ENCODE measurements at regions not wholly inside any gene's neighbourhood (a gene's known extent, or its start where the extent isn't known, plus 50 kb on each side); places are given as distances from the start of the nearest gene placed in this dataset.

DNA sequence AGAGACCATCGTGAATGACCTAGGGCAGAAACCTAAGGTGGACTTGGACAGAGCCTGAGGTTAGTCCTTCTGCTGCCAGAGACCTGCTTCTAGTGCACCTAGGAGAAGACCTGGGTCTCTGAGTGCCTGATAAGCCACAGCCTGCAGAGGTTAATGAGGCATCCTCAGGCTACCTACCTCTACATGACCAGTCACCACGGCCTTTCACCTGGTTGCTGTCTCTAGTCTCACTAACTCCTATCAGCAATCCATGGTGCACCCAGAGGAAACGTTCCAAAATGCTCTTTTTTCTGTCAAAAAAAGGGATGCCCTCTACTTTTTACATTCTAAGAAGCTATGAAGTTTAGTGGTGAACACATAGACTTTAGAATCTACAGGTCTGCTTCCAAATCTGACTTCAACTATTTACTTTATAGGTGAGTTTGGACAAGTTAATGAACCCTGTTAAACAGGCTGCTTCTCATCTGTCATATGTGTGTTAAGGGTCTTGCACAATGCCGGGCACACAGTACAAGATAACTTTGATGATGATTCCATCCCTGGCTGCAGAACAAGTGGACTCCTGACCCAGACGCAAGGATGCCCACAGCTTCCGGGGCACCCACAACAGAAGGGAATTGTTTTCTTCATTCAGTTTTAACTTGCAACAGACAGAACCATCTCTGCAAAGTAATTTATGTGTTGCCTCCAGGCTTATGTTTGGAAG, 469.9 kb upstream of the CDH5 start:
- DNase-seq (ENCODE audit: low read depth): no peak

DNA sequence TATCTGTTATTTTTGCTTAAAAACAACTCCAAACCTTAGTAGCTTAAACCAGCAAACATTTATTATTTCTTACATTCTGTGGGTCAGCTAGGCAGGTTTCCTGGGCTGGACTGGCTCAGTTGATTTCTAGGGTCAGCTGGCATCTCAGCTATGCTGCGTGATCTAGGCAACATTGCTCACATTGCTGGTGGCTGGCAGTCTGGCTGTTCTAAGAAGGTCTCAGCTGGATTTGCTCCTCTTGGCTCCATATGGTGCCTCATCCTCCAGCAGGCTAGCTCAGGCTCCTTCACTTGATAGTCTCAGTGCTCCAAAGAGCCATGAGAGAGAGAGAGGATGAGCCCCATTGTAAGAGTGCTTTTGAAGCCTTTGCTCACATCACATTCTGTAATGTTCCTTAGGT, 470.6 kb upstream of the CDH5 start:
- DNase-seq (ENCODE audit: low read depth): no peak

DNA sequence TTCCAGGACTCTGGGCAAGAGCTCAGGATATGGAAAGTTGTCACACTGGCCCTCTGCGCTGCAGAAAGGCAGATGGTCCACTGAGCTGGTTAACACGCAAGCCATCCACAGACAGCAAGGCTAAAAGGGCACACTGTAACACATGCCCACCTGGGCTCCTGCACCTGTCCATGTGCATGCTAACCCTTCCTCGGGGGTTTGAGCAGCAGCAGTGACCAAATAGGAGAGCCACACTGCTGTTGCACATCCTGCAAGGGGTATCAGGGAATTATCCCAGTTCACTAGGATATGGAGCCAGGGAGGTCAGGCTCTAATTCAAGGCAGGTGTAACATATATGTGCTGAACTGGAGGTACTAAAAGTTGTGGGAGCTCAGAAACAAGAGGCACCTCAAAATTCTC, 471.0 kb upstream of the CDH5 start:
- no peak for DNase-seq (ENCODE audit: low read depth)

DNA sequence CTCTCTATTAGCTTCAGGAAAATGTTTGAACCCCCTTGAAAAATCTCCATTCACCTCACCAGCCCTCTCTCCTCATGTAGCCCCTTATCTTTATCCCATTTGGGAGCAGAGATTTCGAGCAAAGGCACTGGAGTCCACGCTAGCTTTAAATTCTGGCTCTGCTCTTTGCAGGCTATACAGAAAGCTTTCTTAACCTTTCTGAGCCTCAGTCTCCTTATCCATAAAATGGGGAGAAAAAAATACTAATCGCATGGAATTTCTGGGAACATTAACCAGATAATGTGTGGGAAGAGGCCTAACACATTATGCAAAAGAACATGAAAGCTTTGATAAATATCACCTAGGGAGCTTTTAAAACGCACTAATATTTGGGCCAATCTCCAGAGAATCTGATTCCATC, 476.3 kb upstream of the CDH5 start:
- no peak for DNase-seq (ENCODE audit: low read depth)

DNA sequence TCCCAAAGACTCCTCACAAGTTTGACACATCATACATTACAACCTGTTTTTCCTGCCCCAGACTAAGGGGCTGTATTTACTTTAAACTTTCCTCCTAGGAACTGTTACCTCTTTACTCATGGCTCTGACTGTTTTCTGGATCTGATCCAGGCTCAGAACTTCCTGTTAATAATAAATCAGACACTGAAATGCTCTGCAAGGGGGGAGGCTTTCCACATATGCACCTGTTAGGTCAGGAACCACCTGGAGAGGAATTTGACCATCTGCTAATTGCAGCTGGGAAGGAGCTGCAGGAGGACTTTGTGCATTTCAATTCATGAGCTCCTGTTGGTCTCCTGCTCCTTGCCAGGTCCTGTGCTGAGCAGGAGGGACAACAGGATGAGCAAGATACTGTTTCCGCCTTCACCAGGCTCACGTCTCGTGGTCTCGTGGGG, 476.9 kb upstream of the CDH5 start:
- no peak for DNase-seq (ENCODE audit: low read depth)

DNA sequence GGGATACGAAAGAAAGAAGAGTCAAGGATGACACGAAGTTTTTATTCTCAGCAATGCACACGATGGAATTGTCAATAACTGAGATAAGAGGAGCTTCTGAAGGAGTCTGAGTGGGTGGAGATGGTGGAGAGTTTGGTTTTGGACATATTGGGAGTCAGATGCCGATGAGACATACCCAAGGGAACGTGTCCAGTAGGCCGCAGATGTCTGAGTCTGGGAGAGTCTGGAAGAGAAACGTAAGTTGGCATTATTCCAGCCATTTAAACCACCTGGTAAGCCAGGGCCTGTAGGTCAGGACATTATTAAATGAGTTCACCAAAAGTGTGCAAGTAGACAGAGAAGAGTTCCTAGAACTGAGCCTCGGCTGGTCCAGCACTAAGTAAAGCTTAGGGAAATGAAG, 478.3 kb upstream of the CDH5 start:
- DNase-seq (ENCODE audit: low read depth): no peak

DNA sequence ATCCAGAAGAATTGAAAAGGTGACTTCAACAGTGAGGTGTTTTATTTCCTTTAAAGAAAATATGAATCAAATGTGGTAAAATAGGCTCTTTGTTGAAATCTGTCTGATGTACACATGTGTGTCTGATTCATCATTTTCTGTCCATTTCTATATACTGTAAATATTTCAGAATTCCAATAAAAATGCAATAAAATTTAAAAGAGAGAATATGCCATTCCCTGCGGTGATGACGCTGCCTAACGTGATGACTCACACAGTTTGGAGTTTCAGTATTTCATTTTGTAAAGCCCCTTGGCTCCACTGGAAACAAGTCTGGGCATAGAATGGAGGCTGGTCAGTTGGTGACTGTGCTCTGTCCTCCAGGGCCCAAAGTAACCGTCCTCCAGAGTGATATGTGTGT, 482.5 kb upstream of the CDH5 start:
- DNase-seq (ENCODE audit: low read depth): no peak

DNA sequence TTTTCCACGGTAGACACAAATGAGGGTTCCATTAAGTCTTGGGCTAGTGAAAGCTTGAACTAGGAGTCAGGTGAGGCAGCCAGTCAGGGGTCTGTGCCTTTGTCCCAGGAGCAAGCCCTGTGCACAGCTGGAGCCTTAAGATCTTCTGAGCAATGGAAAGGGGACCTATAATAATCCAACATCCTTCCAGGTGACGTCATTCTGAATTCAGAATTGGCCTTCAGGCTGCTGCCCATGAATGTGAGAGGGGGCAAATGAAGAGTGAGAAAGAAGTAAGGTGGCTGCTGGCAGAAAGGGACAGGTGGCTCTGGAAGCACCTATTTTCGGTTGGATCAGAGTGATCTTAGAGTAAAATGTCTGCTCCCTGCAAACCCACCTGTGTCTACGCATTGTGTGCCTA, 488.1 kb upstream of the CDH5 start:
- DNase-seq (ENCODE audit: low read depth): no peak

DNA sequence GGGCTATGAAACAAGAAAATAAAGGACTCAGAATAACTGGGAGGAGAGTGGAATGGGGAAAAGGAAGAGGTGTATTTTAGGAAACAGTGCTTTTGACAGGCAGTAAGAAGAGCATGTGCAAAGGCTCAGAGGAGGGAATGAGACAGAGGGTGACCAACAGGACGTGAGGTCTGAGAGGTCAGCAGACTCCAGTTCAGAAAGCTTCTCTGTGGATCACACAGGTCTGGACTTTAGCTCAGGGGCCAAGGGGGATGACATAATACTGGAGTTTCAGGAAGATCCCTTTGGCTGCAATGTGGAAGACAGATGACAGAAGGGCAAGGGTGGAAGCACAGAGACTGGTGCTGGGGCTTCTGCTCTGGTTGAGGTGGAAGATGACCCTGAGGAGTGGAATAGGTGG, 489.9 kb upstream of the CDH5 start:
- DNase-seq (ENCODE audit: low read depth): no peak

DNA sequence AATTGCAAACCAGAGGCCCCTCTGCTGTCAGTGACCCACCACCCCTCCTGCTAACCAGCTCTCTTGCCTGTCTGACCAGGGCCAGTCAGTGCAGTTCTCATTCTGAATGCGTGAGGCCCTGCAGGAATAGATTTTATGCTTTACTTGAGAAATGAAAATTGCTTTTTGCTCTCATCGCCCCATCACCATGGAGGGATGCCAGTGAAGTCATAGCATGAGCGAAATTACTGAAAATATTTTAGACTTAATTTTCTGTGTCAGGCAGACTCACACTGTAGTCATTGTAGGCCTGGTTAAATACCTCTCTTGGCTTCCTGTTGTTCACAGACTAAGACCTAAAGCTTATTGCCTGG, 490.5 kb upstream of the CDH5 start:
- no peak for DNase-seq (ENCODE audit: low read depth)

DNA sequence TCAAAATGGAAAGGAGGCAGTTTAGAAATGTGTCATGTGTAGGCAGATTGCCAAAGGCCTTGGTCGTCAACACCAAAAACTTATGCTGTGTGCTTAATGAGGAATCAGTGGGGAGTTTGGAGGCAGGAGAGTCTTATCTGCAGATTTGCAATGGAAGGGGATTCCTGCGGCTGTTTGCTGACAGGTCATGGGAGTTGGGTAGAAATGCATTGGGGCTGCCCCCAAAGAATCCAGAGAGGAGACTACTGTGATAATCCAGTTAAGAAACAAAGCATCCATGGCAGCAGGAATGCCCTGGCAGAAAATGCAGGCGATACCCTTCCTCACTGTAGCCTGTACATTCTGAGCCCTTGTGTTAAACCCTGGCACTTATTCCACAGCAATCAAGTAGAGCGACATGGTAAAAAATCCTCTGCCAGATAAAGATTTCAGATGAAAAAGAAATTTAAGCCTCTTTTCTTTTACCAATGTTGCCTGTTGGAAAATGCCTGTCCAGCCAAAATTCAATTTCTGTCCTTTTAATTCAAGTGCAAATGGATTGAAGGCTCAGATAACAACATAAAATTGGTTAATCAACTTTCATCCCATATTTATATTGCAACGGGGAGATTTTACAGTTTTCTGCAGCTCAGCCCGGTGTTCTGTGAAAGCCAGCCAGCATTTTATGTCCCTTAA, 491.0 kb upstream of the CDH5 start:
- DNase-seq (ENCODE audit: low read depth): no peak

DNA sequence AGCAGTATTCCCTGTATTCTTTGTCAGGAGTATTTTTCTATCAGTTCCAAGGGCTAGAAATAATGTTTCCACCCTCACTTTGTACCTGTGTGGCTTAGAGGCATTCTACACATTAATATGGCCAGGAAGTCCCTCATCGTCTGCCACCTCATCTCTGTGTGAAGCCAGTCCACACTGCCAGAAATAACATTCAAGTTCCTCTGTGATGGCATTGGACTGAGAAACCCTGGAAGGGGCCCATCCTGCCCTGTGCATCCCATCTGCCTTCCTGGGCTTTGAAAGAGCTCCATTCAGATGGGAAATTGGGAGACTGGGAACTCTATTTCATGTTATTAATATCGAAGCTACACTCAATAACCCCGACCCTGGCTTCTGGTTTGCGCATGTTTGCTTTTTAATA, 497.2 kb upstream of the CDH5 start:
- no peak for DNase-seq (ENCODE audit: low read depth)

DNA sequence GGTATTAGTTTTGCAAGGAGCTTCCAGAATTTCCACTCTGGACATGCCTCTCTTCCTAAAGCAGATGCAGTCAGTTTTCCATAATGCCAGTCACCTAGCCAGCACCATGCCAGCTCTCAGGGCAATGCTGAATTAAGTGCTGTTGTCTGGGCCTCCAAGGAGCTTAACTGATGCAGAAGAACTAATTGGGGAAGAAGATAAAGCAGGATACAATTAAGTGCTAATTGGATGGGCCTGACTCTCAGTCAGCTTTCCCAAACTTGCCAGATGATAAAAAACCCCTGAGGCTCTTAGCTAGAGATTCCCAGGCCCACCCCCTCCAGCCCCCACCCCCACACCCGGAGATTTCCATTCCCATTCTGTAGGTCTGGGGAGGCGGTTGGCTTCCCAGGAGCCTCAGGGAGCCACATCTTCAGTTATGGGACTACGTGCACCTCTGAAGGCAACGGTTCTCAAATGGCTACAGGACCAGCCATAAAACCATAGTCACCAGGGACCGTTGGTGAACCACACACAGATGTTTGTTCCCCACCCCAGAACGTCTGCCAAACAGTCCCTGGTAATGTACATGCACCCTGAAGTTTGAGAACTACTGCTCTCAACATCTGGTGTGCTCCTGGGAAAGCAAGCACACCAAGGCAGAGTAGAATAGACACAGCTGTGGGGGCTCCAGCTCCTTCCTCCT, 499.1 kb upstream of the CDH5 start:
- DNase-seq (ENCODE audit: low read depth): no peak

DNA sequence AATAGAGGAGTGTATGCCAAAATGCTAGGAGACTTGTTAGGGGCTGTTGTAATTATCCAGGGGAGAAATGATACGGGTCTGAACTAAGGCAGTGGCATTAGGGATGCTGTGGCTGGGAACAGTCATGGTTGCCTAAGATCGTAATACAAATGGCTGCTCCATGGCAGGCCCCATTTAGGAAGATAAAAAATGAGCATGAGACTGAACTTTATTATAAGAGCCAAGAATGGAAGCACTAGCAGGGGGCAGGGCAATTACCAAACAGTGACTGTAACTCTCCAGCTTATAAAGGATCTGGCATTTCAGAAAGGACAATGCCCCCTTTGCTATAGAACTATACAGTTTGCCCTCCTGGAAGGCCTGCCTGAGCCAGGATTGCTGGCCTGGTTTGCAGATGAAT, 503.3 kb upstream of the CDH5 start:
- no peak for DNase-seq (ENCODE audit: low read depth)

DNA sequence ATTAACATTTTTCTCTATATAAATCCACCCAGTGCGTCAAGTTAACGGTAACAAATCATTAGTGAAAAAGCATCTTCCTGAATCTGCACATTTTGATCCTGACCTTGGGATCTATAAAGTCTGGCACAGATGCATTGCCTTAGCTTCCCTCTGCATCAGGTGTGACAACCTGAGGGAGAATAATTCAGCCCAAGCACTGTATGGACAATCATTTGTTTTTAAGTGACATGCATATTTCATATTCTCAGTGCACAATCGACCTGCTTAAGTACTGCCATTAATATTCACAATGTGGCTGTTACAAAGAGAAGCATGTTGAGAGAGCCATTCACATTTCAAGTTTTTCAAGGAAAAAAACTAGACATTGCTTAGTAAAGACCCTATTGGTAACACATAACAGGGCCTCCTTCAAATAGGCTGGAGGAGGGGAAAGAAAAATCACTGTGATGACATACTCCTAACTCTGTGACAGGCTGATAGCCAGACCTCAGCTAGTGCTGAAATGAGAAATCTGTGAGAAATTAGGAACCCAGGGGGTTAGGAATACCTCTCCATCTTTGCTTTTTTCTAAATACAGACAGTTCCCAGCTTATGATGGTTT, 505.3 kb upstream of the CDH5 start:
- DNase-seq (ENCODE audit: low read depth): no peak

DNA sequence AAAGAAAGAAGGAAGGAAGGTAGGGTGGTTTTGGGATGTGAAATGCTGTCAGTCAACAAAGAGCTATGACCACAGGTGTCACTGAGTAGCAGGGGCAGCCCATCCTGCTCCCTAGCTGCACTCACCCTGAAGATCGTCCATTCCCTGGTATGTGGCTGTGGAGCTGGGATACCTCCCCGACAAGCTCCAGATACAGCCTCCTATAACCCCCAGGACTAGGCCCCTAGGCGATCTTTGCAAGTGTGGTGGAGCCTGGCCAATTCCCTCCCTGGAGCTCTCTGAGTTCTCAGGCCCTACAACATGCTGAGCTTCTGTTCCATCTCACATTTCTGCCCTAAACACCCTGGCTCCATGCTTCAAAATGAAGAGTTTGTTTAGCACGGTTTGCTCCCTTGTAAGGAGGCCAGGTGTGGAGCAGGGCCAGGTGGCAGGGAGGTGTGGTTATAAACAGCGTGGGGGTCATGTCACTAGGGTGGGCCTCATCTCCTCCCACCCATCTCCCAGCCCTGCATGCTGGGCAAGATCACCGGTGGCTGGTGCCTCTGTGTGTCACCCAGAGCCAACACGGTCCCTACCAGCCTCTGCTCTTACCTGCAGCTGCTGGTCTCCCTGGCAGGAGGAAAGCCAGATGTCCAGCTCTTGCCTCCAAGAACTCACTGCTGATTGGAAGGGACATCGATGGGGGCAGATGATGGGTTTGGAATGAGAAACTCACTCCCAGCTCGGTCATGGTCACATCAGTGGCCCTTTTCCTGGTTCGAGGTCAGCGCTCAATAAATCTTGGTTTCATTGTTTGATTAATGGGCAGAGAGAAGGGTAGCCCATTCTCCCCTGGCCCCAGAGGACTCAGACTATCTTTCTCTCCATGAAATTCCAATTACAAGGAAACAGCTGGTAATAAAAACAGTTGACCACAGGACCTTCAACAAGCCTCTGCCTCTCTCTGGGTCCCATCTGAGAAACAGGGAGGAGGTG, 511.0 kb upstream of the CDH5 start:
- no peak for DNase-seq (ENCODE audit: low read depth)

DNA sequence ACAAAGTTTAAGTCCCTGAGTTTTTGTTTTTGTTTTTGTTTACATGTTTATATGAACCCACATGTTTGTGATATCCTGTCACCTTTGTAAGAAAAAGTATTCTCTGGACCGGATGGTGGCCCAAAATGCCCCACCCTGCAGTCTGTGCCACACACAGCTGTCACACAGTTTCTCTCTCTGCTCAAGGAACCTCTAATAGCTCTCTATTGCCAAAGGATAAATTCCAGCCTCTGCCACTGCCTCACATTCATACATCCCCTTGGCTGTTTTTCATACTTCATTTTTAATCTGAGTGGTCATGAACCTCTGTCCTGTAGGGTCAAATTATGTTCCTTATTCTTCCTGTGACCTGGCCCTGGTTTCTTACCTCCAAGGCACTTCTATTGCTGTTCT, 520.3 kb upstream of the CDH5 start:
- no peak for DNase-seq (ENCODE audit: low read depth)

DNA sequence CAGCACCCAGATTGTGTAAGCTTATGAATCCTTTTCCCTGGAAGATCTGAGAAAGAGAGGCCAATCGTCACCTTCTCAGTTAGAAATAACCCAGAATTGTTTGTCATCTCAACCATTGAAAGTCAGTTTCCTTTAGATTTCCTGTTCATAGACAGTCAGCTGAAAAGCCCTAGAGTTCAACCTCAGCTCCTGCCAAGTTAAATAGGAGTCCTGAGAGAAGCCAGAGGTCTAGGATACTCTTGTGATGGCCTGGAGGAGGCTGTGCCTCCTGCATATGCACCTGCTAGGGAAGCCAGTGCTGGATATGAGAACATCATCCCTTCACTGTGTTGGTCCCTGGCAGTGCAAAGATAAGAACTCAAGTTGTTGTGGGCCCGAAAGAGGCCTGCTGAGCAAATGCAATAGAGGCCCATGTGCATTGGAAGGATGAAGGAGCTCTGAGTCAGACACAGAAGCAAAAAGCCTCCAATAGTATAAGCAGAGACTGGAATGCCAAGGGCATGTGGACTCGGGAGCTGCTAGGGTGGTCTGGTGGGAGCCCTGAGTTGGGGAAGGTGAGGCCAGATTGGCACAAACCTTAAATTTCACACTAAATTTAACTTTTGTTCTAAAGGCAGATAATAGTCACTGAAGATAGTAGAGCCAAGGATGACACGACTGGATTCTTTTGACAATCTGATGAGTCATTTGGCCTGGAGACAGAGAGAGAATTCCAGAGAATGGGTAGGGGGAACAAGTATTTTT, 520.9 kb upstream of the CDH5 start:
- no peak for DNase-seq (ENCODE audit: low read depth)

DNA sequence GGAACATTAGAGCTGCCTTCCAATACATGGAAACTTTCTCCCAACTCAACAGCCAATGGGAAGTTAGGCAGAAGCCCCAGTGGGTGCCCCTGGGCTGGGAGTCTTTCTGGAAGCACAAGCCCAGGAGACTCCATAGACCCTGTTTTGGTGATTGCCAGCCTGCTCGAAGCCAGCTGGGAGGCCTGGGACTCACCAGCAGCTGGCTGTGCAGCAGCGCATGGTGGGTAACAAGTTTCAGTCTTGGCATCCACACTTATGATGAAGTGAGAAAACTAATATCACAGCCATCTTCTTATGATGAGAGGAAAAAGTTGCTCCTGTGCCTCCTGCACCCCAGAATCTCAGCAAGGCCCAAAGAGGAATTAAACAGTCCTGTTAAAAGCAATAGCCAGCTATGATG, 522.5 kb upstream of the CDH5 start:
- no peak for DNase-seq (ENCODE audit: low read depth)

DNA sequence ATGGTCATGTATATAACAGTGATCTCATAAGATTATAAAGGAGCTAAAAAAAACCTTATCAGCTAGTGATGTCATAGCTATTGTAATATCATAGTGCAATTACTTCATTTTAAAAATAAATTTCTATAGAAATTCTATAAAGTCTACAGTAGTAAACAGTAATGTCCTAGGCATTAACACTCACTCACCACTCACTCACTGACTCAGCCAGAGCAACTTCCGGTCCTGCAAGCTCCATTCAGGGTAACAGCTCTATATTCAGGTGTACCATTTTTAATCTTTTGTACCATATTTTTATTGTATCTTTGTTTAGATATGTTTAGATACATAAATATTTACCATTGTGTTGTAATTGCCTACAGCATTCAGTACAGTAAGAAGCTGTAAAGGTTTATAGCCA, 524.4 kb upstream of the CDH5 start:
- DNase-seq (ENCODE audit: low read depth): no peak

DNA sequence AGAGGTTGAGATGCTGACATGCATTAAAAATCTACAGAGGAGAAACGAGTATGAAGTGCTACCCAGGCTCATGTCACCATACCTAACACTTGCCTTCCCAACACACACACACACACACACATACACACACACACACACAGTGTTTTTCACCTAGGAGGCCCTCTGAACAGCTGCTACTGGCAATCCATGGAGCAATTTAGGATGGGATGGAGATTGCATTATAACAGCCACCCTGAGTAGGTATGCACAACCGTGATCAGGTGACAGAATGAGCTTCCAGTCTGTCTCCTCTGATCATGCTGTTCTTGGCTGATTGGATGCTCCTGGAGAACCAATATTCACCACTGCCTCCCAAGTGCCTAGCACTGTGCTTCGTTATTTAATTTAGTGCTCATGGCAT, 528.5 kb upstream of the CDH5 start:
- no peak for DNase-seq (ENCODE audit: low read depth)
